ENCODE measurements at regions not wholly inside any gene's neighbourhood (a gene's known extent, or its start where the extent isn't known, plus 50 kb on each side); places are given as distances from the start of the nearest gene placed in this dataset.

GRCh38 chr1:109846162-109846561, 64.5 kb upstream of the CSF1 start:
- Histone ChIP-seq H3K27me3 (replicated peaks in 1 of 2; ENCODE audit: control insufficient read depth in 2 of 2, insufficient read depth in 2 of 2, low read length in 1 of 2) (no peaks in the 10 kb centered on the region; a peak in 1 of 4 replicates), H3K4me2 (ENCODE audit: control insufficient read depth, insufficient read depth) (no peak overlapping the region), H3K4me1 (ENCODE audit: control insufficient read depth, insufficient read depth, low read length) (no peaks in the 10 kb centered on the region), H3K27ac (ENCODE audit: control insufficient read depth, insufficient read depth) (no peak overlapping the region), H3K9ac (ENCODE audit: control insufficient read depth, insufficient read depth, low read length) (no peak overlapping the region), H3K9me3 (replicated peaks; ENCODE audit: control insufficient read depth, insufficient read depth, low read length) (no peaks in the 10 kb centered on the region; the same call in 2 of the 3 replicates), H4K20me1 (ENCODE audit: control insufficient read depth, insufficient read depth) (no peaks in the 10 kb centered on the region), H3K4me3 (no peak overlapping the region), H3K36me3 (ENCODE audit: control insufficient read depth in 2 of 2, insufficient read depth in 2 of 2, low read length in 1 of 2) (no peaks in the 10 kb centered on the region), H3K79me2 (ENCODE audit: control insufficient read depth, insufficient read depth, low read length) (no peaks in the 10 kb centered on the region), H2AFZ (ENCODE audit: control insufficient read depth, low read depth, low read length) (no peak overlapping the region)
- ChIA-PET POLR2A (interaction anchor here (0.6 kb wide), 1 partner anchor 153 kb away, joined by 3 read pairs; no protein-coding TSS in a partner anchor), CTCF (interaction anchor here (0.8 to 1.7 kb wide), 6 partner anchors 10 to 205 kb away, joined by 3 to 5 read pairs (median 3); no protein-coding TSS in a partner anchor), RAD21 (ENCODE audit: unreplicated experiment) (interaction anchor here (0.6 to 1.6 kb wide), 3 partner anchors 134 to 1338 kb away, joined by 3 to 4 read pairs (median 3); partner anchors contain the start of gene AHCYL1), SMC1A (ENCODE audit: uncharacterized antibody, unreplicated experiment) (interaction anchor here (1.0 to 1.3 kb wide), 2 partner anchors 24 to 33 kb away, joined by 3 read pairs; no protein-coding TSS in a partner anchor)
- intact Hi-C loops (cut with micrococcal nuclease; ENCODE audit: unreplicated experiment), result no loop called here
- 74% methylated on average over 3 of the region's 3 CpGs for WGBS (ENCODE audit: insufficient coverage, insufficient replicate concordance, low lambda C conversion rate, missing lambda C conversion rate)
- in situ Hi-C loops (cut with MboI), result no loop called here
- DNase-seq (ENCODE audit: low read depth, low spot score), result no peak
- FAIRE-seq, result no peak
- TF ChIP-seq JUNB (IDR thresholded peaks at IDR 0.05) (no peak), IKZF2 (IDR thresholded peaks at IDR 0.05) (no peak), ZNF622 (IDR thresholded peaks at IDR 0.05) (no peak), ZSCAN29 (IDR thresholded peaks at IDR 0.05) (no peak), PML (IDR thresholded peaks at IDR 0.05; ENCODE audit: low read length) (no peak), POLR2AphosphoS2 (IDR thresholded peaks at IDR 0.05; ENCODE audit: low read depth, low read length) (no peak), NRF1 (conservative IDR thresholded peaks at IDR 0.05; ENCODE audit: low read depth, low read length) (no peak), ESRRA (IDR thresholded peaks at IDR 0.05; ENCODE audit: low read length) (no peak), MLLT1 (IDR thresholded peaks at IDR 0.05) (no peak), IKZF1 (conservative IDR thresholded peaks at IDR 0.05) (no peak), ZNF592 (IDR thresholded peaks at IDR 0.05) (no peak), DPF2 (IDR thresholded peaks at IDR 0.05) (no peak), RFX5 (IDR thresholded peaks at IDR 0.05; ENCODE audit: low read depth, low read length) (no peak), SMAD5 (IDR thresholded peaks at IDR 0.05; ENCODE audit: low read depth) (no peak), EGR1 (IDR thresholded peaks at IDR 0.05; ENCODE audit: borderline replicate concordance in 1 of 2, low read depth in 2 of 2, low read length in 2 of 2) (no peak)
- no peak for ATAC-seq
- BruUV-seq (replicated peaks), result no TSS peak

Measured in GM12878 (cell line).